Activated CD8-positive, alpha-beta memory T cell treated with anti-CD3 and anti-CD28 coated beads, Interleukin-2, amount 50 U/mL, for 48 hours (primary cell): ENCODE measurements at regions not wholly inside any gene's neighbourhood (a gene's known extent, or its start where the extent isn't known, plus 50 kb on each side); places are given as distances from the start of the nearest gene placed in this dataset.
A peak's percentile ranks its signal among the peaks of the same experiment; 100 is the strongest.
"Not testable (repeated sequence)": the region's sequence is repeated elsewhere in the genome, so short reads cannot be mapped to it uniquely, and the experiment has no call there.

Experiments used
- DNase-seq: peaks from one replicate; pipeline ENCODE4 v3.0.0-alpha.2; 2020

GRCh38 chr5:159504857-159505304 is 174.6 kb upstream of the IL12B start:
- DNase-seq = no peak

- no peak for DNase-seq
These were observed 176.8 kb upstream of the IL12B start for GRCh38 chr5:159507055-159507454.

DNA sequence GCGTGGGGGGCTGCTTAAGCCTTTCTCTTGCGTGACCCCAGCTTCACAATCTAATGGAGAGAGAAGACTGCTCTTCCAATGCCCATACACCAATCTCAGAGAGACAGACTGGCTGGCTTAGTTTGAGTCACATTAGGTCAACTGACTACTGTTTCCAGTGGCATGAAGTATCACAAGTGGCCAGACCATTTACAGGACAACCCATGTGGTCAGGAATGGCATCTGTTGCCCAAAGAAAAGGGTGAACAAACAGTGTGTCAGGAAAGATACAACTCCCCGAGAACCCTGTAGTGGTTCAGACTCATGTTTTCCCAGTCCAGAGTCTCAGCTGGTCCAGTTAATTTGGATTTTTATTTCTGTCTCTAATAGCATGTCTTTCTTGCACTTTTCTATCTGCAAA is 177.4 kb upstream of the IL12B start:
- DNase-seq = no peak

- no peak for DNase-seq
These were observed 178.1 kb upstream of the IL12B start for GRCh38 chr5:159508344-159508743.

DNA sequence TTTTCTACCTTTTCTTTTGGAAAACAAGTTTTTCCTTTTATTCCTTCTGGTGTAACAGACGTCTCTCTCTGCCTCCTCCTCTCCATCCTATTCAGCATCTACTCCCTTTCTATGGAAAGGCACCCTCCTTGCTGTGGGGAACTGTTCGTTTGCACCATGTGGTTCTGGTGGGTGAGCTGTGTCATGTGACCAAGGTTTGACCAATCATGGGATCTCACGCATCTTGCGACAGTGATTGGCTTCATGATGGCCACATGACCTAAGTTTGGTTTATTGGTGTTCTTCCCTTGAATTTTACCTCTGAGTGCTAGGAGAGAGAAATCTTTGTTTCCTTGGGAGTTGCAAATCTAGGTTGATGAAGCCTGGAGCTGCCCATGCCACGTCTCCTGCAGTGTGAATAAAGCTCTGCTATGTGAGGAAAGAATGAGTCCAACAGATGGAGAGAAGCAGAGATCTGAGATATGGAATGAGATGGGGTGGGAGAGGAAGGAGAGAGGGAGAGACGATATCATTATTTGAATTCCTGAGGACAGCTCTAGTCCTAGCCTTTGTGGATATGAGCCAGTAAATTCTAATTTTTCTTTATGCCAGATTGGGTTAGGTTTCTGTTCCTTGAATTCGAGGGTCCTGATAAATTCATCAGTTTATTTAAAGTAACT is 178.8 kb upstream of the IL12B start:
- no peak for DNase-seq

DNA sequence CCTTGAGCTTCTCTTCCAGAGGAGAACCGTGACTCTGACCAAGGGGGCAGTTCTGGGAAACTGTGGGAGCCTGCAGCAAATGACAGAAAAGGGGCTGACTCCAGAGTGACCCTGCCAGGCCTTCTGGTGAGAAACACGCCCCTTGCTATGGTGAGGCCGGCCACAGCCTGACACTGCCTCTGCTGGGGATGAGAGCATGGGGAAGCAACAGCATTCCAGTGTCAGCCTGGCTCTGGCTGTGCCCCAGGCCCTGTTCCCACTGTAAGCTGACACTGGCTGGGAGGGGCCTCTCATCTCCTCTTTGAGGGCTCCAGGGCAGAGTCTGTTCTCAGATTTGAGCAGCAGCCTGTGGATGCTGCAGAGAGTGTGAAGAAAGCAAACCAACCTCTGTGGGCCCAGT is 180.0 kb upstream of the IL12B start:
- DNase-seq = no peak

DNA sequence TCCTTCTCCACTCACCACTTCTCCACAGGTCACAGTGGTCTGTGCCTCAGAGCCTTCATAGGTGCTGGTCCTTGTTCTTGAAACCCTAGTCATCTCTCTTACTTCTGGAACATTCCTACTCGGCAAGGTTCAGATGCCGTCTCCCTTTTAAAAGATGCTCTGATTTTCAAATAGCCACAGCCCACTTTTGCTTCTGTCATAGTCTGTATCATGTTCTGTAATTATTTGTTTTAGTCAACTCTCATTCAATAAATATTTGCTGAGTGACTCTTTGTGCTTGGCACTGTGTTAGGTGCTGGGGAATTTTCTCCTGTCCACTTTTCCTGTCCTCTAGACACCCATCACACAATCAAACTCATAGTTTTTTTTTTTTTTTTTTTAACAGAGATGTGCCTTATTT is 181.3 kb upstream of the IL12B start:
- DNase-seq = no peak

DNA sequence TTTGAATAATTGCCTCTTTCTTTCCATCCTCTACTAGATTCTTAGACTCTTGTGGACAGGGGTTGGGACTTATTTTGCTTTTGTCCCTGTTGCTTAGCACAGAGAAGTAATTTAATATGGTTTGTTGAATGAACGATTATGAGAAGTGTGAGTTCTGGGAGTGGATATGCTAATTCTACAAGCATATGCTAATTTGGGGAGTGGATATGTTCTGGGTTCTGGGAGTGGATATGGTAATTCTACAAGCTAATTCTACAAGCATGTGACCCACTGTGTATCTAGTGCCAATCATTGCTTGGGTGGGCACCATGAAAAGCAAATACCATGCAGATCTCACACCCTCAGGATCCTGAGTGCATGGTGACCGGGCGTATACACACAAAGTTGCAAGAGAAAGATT is 181.8 kb upstream of the IL12B start:
- no peak for DNase-seq

DNA sequence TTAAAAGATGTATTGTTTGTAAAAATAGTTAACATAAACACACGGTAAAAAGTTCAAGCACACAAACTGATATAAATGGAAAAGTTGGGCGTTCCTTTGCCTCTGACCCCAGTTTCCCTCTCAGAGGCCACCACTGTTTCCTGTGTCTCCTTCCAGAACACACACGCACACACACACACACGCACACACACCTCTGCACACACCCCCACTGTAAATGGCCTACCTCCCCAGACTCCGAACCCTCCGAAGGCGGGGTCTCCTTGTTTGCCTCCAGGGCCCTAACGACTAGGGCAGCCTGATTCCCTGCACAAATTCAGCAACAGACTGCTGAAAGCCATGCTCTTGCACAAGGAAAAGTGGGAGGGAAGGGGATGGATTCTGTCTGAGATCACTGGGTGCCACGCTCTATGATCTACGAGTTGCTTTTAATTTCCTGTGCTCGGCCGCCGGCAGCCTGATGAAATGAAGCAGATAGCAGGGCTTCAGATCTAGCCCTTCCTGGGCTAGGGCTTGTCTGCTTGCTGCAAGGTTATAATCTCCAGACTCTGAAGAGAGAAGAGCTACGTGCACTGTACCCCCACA is 184.0 kb upstream of the IL12B start:
- no peak for DNase-seq

- no peak for DNase-seq
These were observed 184.9 kb upstream of the IL12B start for GRCh38 chr5:159515197-159515596.

GRCh38 chr5:159515909-159516415 is 185.7 kb upstream of the IL12B start:
- DNase-seq = peak; percentile 92

- no peak for DNase-seq
These were observed 188.1 kb upstream of the IL12B start for GRCh38 chr5:159518371-159518770.

DNA sequence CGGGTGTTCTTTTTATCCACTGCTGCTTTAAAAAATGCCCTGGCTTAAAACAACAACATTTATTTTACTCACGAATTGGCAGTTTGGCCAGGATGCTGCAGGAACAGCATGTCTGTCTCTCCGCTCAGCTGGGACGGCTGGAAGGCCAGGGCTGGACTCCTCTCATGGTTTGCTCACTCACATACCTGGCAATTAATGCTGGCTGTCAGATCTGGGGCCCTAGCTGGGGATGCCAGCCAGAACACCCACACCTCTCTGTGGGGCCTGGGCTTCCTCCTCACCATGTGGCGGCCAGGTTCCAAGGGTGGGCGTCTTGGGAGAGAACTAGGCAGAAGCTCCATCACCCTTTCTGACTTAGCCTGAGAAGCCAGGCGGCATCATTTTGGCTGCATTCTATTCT is 189.1 kb upstream of the IL12B start:
- DNase-seq = no peak

- no peak for DNase-seq
These were observed 192.6 kb upstream of the IL12B start for GRCh38 chr5:159522841-159523240.

GRCh38 chr5:159524279-159524678 is 194.0 kb upstream of the IL12B start:
- DNase-seq = not testable (repeated sequence)

- no peak for DNase-seq
These were observed 194.8 kb upstream of the IL12B start for GRCh38 chr5:159525117-159525516.

DNA sequence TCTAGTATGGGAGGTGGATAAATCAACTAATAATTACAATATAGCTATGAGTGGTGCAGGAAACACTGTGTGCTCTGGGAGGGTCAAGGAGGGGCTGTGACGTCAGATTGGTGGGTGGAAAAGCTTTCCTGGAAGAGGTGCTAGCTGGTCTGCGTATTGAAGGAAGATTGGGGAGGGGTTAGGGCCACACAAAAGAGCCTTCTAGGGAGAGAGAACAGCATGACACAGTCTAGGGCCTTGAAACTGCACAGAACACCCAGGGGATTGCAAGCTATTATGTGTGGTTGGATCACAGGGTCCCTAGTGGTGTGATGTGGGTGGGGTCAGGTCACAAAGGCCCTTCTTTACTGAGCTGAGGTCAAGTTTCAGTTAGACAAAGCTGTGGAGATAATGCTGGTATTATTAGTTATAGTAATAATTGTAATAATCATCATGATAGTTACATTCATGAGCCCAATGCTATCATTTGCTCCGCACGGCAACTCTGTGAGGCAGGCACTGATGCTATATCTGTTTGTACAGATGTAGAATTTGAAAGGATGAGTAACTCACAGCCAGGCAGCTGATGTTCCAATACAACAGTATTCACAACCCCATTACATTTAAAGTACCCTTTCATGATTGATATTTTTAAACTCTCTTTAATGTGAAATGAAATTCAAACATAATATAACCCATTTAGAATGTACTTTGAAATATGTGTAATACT is 197.4 kb upstream of the IL12B start:
- DNase-seq = no peak

GRCh38 chr5:159531554-159532105 is 201.3 kb upstream of the IL12B start:
- no peak for DNase-seq

GRCh38 chr5:159533197-159533596 is 202.9 kb upstream of the IL12B start:
- no peak for DNase-seq

- no peak for DNase-seq
These were observed 205.9 kb upstream of the IL12B start for GRCh38 chr5:159536166-159536565.

GRCh38 chr5:159536646-159537045 is 206.4 kb upstream of the IL12B start:
- DNase-seq = no peak

DNA sequence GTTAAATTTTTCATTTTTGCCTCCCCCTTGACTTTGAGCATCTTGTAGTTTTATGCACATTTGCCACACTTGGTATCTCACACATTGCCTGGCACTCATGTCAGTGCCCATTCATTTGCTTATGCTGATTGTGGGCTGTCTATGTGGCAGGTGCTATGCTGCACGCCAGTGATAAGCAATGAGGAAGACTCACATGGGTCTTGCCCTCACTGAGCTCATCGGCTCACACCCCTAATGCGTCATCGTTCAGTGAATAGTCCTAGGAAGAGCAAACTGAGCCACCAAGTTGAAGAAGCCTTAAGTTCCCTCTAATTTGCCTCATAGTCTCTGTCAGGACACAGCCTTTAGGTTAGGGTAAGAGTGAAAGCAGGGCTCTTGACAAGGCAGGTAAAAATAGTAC is 209.4 kb upstream of the IL12B start:
- DNase-seq = no peak

DNA sequence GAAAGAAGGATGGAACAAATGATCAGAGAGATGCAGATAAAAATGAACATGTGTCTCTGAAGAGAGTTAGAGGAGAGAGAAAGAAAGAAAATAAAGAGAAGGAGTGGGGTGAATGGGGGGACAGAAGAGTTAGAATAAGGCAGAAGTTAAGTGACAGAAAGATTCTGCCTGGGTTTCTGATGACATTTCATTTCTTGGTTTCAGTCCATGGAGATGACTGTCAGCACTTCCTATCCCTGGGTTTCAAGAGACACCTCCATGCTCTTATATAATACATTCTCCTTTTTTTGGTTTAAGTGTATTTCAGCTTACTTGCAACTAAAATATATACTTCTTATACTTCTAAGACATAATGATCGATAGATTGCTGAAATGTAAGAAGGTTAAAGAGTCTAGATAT is 213.0 kb upstream of the IL12B start:
- no peak for DNase-seq

GRCh38 chr5:159545156-159545555 is 214.9 kb upstream of the IL12B start:
- DNase-seq = no peak
